IPS-NIHi11 (cell line): ENCODE measurements at regions not wholly inside any gene's neighbourhood (a gene's known extent, or its start where the extent isn't known, plus 50 kb on each side); places are given as distances from the start of the nearest gene placed in this dataset.

ENCODE experiments used
- DNase-seq: peaks from one replicate; pipeline ENCODE4 v3.0.0; 2012; ENCODE audit warnings: mixed read lengths, low spot score

DNA sequence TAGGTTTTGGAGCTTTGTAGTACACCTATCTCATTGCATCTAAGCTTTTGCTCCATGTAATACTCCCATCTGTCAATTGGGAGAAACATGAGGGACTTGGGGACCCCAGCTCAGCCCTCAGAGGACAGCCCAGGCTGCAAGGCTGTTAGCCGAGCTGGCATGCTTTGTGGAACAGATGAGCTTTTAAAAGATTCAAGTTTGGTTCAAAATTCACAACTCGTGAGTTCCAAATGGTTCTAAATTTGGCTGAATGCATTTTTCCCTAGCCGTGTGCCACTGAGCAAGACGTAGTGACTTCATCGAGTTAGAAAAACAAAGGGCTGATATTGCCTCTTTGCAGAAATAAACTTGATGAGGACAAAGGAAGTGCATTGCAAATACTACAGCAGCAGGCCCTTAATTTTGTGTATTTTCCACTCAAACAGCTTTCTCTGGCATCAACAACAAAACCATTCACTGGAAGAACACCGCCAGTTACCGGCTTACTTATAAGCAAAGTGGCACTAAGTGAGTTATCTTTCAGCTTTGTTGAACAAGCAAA lies 165.0 kb upstream of the HS3ST1 start:
- DNase-seq = no peak

DNA sequence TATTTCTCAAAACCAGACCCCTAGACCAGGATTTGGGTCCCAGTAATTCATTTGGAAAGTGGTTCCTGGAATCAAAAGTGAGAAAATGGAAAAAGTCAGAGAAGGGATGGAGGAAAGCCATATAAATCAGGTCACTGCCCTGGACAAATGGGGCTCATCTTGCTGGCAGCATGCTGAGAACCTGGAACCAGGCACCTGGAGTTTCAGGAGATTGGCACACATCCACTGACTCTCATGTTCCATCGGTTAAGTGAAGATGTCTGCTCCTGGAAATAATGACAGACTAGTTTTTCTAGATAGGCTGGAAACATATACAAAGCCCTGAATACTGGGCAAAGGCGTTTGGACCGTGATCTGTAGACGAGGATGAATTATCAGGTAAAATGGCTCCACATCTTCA lies 163.6 kb upstream of the HS3ST1 start:
- no peak for DNase-seq

DNA sequence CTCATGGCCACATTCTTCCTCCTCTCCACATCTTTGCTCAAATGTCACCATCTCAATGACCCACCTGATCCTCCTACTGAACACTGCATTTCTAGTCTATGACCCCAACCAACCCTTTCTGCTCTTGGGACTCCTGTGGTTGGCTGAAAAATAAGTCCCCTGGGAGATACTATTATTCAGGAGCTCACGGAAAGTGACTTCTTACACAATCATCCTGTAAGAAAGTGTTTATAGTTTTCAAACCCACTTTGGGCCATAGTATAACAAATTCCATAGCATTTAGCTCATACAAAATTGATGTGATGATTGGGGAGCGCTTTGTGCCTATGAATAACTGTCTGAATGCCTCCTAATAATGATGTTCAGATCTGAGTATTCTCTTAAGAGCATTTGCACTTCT lies 161.4 kb upstream of the HS3ST1 start:
- DNase-seq = no peak

DNA sequence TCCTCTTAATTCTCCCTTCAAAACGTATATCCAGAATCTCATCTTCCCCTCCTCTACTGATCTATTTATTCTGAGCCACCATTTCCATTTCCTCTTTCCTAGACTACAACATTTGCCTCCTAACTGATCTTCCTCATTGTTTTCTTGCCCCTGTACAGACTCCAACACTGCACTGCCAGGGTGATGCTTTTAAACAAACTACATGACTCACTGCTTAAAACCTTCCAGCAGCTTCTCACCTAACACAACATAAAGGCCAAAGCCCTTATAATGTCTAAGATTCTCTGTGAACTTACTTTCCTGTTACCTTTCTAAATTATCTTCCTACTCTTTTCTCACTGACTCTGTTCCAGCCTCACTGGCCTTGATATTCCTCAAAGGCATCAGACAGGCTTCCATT lies 161.0 kb upstream of the HS3ST1 start:
- no peak for DNase-seq

DNA sequence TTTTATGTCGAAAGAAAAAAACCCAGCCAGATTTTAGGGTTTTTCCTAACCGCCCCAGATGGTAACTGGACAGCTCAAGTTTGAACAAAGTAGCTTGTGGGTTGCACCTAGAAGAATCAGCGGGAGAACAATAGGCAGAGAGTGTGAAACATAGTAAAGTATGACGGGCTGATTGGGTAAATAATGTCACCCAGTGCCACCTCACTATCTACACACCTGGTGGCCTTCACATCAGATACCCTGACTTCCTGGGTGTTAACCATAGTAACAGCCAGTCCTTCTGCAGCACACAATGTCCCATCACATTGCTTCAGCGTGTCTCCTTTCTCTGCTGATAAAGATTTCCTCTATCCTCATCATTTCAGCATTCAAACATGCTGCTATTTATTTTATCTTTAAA lies 159.1 kb upstream of the HS3ST1 start:
- DNase-seq = no peak

DNA sequence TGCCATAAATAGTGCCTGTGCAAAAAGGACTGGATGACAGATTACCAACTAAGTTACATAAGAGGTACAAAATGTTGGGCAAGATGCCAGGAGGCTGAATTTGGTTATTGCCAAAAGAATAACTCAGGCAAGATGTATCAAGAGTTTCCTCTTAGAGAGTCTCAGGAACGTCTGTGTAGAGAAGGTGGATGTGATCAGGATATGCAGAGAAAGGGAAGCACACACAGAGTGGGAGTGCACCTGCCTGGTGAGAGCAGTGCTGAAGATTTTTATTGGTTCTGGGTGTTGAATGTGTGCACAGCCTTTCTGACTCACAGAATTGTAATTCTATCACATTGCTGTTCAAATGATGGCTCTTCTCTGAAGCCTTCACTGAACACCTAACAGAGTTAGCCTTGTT lies 156.8 kb upstream of the HS3ST1 start:
- DNase-seq = peak; percentile 23

DNA sequence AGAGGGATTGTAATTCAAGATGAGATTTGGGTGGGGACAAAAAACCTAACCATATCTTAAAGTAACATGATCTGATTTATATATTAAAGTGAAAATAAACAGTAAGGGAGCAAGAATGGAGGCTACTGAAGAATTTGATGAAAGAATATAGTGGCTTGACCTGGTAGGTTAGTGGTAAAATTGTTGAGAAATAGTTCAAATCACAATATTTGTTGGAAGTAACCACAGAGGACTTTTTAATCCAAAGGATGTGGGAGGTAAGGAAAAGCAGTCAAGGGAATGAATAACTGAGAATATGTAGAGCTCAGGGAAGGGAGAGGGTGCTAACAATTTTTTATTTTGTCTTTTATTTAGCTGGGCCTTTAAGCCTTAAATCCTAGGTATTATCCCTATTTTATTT lies 139.8 kb upstream of the HS3ST1 start:
- no peak for DNase-seq

DNA sequence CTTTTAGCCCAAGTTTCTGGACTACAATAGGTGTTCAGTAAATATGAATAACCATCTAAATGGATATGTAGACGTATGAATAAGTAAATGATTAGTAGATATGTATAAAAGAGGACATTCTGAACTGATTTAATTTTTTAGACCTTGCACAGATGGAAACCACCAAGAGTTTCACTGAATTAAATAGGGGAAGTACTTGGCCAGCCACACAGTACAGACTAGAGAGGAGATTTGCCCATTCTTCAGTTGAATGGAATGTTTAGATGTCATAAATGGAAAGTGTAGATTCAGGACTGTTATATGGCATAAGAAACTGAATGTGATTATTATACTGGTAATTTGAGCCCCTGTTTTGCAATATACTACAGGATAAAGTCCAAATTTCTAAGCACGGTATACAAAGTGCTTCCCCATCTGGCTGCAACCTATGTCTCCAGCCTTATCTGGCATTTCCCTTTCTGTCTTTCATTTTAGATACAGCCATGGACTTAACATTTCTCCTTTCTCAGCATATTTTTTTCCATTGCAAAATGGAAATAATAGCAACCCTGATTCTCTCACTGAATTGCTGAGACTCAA lies 137.8 kb upstream of the HS3ST1 start:
- DNase-seq = no peak

DNA sequence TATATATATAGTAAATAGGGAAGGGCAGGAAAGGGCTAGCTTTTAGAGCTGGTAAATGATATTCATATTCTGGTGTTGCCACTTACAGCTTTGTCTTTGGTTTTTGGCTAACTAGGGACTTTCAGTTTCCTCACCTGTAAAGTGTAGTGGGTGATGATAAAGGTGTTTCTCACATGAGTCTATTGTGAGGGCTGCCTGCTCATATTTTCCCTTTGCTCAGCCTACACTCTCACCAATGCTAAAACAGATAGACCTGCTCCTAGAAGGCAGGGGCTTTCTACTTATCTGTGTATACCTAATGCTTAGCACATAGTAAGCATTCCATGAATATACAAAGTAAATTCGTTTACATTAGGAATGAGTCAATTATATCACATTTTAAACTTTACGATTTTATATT lies 137.2 kb upstream of the HS3ST1 start:
- DNase-seq = no peak

DNA sequence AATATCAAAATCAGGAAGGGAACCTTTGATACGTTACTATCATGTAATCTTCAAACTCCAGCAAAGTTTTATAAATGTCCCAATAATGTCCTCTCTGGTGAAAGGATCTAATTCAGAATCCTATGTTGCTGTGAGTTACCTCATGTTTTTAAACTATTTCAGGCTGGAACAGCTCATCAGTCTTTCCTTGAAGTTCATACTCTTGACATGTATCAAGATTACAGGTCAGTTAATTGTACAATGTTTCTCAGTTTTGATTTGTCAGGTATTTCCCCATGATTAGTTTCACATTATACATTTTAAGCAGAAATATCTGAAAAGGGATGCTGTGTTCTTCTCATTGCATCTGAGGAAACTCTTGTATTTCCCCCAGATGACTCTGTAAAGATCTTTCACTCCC lies 136.5 kb upstream of the HS3ST1 start:
- no peak for DNase-seq

DNA sequence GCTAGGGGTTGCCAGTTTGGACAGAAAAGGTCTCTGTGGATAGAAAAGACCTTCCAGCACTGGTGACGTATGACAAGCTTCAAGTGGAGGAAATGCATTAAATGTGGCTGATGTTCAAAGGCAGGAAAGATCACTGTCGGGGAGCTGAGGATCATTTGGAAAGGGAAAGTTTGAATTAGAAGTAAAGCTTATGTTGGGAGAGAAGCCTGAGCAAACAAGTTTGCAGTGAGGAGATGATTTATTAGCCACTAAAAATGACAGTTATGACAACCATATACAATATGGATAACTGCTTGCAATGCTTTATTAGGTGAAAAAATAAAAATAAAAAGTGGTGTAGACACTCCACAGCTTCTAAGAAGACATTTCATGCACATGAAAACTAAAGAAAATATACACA lies 135.3 kb upstream of the HS3ST1 start:
- DNase-seq = no peak

DNA sequence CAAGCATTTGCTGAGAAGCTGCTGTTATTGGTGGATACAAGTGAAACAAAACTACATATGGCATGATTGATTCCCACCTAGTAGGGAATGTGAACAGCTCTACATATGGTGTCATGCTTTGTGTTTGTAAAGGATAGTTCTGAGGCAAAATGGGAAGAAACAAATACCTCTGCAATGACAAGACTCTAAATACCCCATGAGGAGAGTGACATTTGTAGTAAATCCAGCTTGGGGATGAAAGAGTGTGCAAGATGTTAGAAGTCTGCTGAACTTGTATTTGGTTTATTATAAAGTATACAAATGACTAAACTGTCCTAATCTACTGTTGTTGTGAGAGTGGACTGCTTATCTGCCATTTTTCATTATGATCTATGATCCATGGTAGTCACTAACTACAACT lies 120.8 kb upstream of the HS3ST1 start:
- no peak for DNase-seq

DNA sequence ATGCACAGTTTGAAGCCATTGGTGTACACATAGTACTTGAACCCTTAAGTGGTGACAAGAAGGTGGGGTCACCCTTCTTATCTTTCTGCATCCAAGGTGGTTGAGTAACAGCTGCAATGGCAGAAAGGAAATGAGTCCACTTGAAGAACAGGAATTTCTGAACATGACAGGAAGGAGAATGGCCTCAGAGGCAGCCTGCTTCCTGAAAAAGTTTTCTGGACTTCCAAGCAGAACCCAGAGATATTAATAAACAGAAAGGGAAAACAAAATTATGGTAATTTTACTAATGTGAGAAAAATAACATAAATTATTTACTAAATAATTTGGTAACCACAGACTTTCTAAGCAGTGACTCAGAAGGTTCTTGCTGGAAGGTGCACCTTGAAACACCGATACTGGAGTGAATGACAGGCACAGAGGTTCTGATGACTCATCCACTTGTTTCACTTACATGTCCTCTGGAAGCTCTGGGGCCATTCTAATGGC lies 119.9 kb upstream of the HS3ST1 start:
- no peak for DNase-seq

DNA sequence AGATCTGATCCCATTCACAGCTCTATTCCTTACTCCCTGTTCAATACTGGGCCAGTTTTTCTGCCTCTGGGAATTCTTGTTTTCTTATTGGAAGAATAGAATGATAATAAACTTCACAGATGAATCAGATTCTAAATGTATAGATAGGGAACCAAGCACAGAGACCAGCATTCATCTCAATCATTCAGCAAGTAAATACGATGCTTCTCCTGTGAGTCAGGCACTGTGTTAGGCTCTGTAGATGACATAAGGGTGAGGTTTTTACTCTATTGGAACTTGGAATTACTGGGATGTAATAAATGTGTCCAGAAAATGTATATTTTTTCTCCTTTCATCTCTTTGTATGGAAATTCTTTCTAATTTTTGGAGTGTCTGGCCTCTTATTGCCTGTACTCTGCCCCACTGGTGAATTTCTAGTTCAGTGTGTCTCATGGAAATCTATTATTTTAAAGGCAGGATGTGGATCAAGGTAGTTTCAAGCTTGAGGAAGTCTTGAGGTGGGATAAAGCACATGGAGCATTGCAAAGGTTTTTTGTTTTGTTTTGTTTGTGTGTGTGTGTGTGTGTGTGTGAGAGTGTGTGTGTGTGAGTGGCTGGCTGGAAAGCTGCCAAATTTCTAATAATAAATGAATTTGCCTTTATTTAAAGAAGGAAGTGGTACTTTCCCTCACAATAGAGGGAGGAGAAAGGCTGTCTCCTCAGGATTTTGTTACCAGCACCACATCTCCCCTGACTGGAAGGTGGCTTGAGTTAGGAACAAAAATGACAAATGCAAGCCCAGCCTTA lies 117.9 kb upstream of the HS3ST1 start:
- no peak for DNase-seq

DNA sequence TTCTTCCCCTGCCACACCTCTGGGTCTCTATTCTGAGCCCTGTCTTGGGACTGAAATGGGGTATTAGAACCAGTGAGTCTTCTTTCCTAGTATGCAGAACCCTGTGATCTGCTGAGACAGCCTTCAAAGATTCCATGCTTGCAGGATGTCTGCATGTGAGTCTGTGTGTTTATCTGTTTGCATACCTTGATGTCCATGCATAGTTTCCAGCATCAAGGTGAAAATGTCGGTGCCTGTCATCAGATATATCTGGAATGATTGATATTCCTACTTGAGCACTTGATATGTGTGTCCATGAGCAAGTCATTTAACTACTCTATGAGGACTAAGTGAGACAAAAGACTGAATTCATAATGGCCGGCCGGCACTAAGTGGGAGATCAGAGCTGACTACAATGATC lies 117.0 kb upstream of the HS3ST1 start:
- DNase-seq = no peak

DNA sequence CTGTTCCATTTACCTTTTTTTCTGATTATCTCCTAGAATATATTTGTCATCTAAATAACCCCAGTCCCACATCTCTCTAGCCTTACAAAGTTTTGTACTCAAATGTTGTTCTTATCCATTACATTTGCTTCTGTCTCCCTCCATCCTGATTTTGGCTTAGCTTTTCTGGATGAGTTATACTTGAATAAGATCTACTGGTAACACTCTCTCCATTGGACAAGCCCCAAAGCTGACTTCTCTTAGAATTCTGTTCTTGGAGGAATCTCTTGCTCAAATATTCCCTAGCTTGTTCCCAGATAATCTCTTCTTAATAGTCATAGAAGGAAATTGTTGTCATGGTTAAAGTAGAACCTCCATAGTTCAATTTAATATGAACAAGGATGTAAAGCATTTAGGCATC lies 115.5 kb upstream of the HS3ST1 start:
- no peak for DNase-seq

DNA sequence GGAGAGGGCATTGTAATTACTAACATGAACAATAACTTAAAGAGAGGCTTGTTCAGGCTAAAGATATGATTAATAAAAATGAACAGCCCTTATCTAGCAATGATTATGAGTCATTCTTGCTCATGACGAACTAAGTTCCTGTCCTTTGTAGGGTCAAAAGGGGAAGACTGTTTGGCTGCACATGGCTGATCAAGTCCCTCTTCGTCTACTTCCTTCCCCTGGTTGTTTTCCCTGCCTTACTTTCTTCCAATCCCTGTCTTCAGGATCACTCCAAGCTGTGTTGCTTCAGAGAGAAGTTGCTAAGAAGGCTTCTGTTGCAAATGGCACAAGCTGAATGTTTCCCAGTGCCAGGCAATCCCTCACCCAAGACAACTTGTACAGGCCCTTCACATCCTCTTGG lies 115.0 kb upstream of the HS3ST1 start:
- DNase-seq = no peak

DNA sequence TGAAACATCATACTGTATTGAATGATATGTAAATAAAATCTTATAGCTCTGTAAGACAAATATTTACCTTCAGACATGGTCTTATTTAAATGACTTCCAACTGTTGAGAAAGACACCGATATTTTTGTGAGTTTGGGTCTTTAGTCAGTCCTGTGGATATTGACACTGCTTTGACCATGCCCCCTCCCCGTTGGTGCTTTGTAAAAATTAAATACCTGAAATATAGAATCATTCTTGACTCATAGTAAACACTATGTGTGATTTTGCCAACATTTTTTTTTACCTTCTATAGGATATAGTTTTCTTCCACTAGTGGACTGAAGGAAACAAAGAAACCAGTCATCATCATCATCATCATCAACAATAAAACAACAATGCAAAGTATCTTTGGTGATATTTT lies 114.3 kb upstream of the HS3ST1 start:
- no peak for DNase-seq

DNA sequence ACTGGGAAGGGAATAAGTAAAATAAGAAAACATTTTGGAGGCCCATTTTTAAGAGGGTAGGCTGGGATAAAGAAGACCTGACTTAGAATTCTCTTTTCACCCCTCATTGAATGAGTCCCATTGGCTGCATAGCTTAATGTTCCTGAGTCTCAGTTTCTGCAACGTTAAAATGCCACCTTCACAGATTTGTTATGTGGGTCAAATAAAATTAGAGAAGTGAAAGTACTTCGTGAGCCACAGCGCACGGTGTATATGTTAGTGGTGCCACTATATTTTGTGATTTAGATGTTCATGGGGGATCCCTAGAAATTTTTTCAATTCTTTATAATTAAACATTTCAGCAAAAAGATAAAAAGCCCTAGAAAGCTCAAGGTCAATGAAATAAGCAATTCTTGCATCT lies 109.2 kb upstream of the HS3ST1 start:
- no peak for DNase-seq

DNA sequence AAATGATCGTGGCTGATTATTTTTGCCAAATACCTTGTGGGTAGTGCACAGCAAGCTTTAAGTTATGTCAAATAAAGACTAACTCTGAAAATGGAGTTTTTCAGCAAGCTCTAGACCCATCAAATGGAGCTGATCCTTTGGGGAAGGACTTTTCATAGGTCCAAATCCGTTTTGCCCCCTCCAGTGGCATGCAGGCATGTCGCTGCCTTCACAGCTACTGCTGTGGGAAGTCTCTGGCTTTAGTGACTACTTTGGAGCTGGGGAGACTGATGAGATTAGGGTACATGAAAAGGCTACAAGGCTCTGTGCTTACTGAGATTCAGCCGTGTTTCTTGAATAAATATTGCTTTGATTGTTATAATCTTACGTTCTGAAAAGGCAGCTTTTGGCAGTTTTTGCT lies 106.6 kb upstream of the HS3ST1 start:
- DNase-seq = peak; percentile 14

DNA sequence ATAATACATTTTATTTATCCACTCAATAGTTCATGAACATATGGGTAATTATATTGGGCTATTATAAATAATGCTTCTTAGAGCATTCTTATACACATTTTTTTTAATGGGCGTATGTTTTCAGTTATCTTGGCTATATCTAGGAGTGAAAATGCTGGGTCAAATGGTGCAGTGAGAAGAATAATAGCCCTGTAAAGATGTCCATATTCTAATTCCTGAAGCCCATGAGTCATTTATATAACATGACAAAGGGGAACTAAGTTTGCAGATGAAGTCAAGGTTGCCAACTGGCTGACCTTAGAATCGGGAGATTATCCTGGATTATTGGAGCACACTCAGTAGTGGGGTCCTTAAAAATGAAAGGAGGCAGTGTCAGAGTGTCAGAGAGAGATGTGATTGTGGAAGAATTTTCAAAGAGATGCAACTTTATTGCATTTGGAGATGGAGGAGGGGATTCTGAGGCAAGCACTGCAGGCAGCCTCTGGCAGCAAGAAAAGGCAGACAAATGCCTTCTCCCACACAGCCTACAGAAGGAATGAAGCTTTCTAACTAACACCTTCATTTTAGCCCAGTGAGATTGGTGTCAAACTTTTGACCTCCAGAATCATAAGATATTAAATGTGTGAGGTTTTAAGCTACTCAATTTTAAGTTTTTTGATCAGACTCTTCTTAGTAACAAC lies 106.1 kb upstream of the HS3ST1 start:
- DNase-seq = no peak

DNA sequence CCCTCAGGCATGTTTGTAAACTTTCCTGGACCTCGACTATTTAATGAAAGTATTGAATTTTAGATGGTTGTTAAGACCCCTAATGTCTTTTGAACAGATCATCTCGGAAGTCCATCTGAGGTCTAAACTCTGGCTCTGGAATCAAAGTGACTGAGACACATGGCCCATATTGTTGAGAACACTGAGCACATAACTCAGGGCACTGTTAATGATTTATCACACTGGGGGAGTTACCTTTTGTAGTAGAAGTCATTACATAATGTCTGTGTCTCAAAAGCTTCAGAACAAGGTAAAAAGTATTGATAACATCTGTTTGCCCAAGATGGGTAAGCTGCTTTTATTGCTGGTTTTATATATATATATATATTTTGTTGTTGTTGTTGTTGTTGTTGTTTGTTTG lies 103.4 kb upstream of the HS3ST1 start:
- DNase-seq = no peak

DNA sequence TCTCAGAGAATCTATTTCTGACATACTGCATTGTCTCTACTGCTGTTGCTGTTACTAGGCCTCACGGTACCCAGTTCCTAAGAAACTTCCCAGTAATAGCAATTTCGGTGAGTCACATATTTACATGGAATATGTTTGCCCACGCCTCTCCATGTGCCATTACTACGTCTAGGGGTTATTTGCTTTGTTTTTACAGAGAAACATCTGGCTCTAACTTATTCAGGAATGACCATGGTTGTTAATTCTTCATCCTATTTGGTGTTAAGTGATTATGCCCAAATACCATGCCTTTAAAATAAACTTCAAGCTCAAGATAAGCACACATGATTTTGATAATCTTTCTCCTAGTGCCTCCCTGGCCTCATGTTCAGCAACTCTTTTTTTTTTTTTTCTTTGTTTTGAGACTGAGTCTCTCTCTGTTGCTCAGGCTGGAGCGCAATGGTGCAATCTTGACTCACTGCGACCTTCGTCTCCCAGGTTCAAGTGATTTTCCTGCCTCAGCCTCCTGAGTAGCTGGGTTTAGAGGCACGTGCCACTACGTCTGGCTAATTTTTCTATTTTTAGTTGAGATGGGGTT lies 101.0 kb upstream of the HS3ST1 start:
- DNase-seq = no peak
